ENCODE measurements at regions not wholly inside any gene's neighbourhood (a gene's known extent, or its start where the extent isn't known, plus 50 kb on each side); places are given as distances from the start of the nearest gene placed in this dataset.

DNA sequence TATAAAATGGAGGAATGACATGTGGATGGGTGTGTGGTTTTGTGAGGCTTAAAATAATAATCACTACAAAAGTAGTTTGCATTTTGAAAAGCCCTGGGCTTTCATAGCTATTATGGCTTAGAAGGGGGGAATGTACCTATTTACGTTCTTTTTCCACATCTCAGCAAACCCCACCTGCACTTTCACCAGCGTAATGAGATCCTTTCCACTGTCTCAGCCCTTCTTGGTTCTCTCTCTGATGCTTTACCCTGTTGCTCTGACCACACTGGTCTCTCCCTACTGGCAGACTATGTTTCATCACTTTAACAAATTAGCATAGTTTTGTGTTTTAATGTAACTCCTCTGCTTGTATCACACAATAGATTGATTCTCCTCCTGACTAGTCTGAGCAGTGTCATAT, 234.6 kb downstream of the DMRT2 start (continued):
- TF ChIP-seq, protein P1, sequence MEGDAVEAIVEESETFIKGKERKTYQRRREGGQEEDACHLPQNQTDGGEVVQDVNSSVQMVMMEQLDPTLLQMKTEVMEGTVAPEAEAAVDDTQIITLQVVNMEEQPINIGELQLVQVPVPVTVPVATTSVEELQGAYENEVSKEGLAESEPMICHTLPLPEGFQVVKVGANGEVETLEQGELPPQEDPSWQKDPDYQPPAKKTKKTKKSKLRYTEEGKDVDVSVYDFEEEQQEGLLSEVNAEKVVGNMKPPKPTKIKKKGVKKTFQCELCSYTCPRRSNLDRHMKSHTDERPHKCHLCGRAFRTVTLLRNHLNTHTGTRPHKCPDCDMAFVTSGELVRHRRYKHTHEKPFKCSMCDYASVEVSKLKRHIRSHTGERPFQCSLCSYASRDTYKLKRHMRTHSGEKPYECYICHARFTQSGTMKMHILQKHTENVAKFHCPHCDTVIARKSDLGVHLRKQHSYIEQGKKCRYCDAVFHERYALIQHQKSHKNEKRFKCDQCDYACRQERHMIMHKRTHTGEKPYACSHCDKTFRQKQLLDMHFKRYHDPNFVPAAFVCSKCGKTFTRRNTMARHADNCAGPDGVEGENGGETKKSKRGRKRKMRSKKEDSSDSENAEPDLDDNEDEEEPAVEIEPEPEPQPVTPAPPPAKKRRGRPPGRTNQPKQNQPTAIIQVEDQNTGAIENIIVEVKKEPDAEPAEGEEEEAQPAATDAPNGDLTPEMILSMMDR (IDR thresholded peaks at IDR 0.05; ENCODE audit: low read depth, low read length, missing input control): no peak

DNA sequence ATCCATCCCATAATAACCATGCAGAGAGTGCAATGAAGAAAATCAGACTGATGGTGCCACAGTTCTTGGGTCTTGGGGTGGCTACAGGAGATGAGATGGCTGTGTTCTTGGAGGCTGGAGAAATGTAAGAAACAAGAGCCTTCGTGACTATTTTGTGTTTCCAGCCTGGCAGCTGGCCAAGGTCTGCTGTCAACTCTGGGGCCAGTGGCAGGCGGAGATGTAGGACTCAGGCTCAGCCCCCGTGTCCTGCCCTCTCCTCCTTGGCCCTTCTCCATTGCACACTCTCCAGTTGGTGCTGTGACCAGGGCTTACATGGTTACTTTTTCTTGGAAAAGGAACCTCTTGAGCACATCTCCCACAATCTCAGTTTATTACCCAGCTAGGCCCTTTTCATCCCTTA, 235.4 kb downstream of the DMRT2 start:
- H3K9me3 ChIP-seq (ENCODE audit: control insufficient read depth in 4 of 4, low read length in 3 of 4): no peaks in the 10 kb centered on the region
- H3K9ac ChIP-seq (ENCODE audit: low read depth in 1 of 2, low read length in 2 of 2): no peak overlapping the region
- WGBS: 57% methylated on average over 3 of the region's 3 CpGs
- no peak overlapping the region for H3K4me3 ChIP-seq (ENCODE audit: low read depth in 1 of 3, low read length in 3 of 3)
- TF ChIP-seq EGR1 (IDR thresholded peaks at IDR 0.05; ENCODE audit: low read depth in 2 of 2) (no peak), RAD21 (IDR thresholded peaks at IDR 0.05) (no peak), HNF4G (IDR thresholded peaks at IDR 0.05) (no peak)
- TF ChIP-seq, protein P2, sequence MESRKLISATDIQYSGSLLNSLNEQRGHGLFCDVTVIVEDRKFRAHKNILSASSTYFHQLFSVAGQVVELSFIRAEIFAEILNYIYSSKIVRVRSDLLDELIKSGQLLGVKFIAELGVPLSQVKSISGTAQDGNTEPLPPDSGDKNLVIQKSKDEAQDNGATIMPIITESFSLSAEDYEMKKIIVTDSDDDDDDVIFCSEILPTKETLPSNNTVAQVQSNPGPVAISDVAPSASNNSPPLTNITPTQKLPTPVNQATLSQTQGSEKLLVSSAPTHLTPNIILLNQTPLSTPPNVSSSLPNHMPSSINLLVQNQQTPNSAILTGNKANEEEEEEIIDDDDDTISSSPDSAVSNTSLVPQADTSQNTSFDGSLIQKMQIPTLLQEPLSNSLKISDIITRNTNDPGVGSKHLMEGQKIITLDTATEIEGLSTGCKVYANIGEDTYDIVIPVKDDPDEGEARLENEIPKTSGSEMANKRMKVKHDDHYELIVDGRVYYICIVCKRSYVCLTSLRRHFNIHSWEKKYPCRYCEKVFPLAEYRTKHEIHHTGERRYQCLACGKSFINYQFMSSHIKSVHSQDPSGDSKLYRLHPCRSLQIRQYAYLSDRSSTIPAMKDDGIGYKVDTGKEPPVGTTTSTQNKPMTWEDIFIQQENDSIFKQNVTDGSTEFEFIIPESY (IDR thresholded peaks at IDR 0.05): no peak
- no peaks in the 10 kb centered on the region for H3K27me3 ChIP-seq (ENCODE audit: control insufficient read depth in 4 of 4, insufficient read depth in 4 of 4, low read length in 3 of 4)
- no peaks in the 10 kb centered on the region for H3K36me3 ChIP-seq (ENCODE audit: control insufficient read depth in 4 of 4, insufficient read depth in 3 of 4, low read depth in 1 of 4, low read length in 3 of 4)
- no peaks in the 10 kb centered on the region for H3K4me1 ChIP-seq (ENCODE audit: control insufficient read depth in 4 of 4, insufficient read depth in 4 of 4, low read length in 3 of 4)
- H3K27ac ChIP-seq (ENCODE audit: low read depth in 1 of 2, low read length in 2 of 2): no peak overlapping the region
- DNase-seq (ENCODE audit: low spot score): no peak

DNA sequence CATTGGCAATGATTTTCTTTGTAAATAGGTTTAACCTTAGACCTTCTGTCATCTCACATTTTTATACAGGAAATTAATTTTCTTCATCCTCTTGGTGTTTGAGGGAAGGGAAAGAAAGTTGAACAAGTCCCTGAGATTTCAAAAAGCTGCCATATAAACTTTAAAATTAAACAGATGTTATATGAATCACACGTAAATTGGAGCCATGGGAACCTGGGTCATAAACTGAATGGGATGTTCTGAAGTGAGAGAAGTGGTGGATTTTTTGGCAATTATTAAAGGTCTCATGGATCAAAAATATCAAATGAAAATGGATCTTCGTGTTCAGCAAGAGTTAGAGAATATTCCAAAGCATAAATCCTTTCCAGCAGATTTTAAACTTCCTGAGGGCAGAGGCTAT, 242.2 kb downstream of the DMRT2 start:
- TF ChIP-seq TAF1 (conservative IDR thresholded peaks at IDR 0.05) (no peak), EGR1 (IDR thresholded peaks at IDR 0.05; ENCODE audit: low read depth in 2 of 2) (no peak), GABPA (IDR thresholded peaks at IDR 0.05 in 1 of 2, conservative IDR thresholded peaks at IDR 0.05 in 1 of 2) (no peak), JUND (IDR thresholded peaks at IDR 0.05) (no peak), FOXA2 (IDR thresholded peaks at IDR 0.05) (no peak), FOXA1 (IDR thresholded peaks at IDR 0.05) (no peak), HNF4A (conservative IDR thresholded peaks at IDR 0.05) (no peak), NR2F2 (IDR thresholded peaks at IDR 0.05) (no peak), HNF4G (IDR thresholded peaks at IDR 0.05) (no peak), RXRA (IDR thresholded peaks at IDR 0.05) (no peak), SP1 (IDR thresholded peaks at IDR 0.05) (no peak), RAD21 (IDR thresholded peaks at IDR 0.05) (no peak), YY1 (IDR thresholded peaks at IDR 0.05) (no peak)
- TF ChIP-seq, protein P3, sequence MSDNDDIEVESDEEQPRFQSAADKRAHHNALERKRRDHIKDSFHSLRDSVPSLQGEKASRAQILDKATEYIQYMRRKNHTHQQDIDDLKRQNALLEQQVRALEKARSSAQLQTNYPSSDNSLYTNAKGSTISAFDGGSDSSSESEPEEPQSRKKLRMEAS (IDR thresholded peaks at IDR 0.05): no peak
- TF ChIP-seq, protein P4, sequence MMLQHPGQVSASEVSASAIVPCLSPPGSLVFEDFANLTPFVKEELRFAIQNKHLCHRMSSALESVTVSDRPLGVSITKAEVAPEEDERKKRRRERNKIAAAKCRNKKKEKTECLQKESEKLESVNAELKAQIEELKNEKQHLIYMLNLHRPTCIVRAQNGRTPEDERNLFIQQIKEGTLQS (IDR thresholded peaks at IDR 0.05): no peak
- TF ChIP-seq, protein P2 (IDR thresholded peaks at IDR 0.05): no peak
- TF ChIP-seq, protein P5, sequence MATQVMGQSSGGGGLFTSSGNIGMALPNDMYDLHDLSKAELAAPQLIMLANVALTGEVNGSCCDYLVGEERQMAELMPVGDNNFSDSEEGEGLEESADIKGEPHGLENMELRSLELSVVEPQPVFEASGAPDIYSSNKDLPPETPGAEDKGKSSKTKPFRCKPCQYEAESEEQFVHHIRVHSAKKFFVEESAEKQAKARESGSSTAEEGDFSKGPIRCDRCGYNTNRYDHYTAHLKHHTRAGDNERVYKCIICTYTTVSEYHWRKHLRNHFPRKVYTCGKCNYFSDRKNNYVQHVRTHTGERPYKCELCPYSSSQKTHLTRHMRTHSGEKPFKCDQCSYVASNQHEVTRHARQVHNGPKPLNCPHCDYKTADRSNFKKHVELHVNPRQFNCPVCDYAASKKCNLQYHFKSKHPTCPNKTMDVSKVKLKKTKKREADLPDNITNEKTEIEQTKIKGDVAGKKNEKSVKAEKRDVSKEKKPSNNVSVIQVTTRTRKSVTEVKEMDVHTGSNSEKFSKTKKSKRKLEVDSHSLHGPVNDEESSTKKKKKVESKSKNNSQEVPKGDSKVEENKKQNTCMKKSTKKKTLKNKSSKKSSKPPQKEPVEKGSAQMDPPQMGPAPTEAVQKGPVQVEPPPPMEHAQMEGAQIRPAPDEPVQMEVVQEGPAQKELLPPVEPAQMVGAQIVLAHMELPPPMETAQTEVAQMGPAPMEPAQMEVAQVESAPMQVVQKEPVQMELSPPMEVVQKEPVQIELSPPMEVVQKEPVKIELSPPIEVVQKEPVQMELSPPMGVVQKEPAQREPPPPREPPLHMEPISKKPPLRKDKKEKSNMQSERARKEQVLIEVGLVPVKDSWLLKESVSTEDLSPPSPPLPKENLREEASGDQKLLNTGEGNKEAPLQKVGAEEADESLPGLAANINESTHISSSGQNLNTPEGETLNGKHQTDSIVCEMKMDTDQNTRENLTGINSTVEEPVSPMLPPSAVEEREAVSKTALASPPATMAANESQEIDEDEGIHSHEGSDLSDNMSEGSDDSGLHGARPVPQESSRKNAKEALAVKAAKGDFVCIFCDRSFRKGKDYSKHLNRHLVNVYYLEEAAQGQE (IDR thresholded peaks at IDR 0.05): no peak
- no peaks in the 10 kb centered on the region for H3K27me3 ChIP-seq (ENCODE audit: control insufficient read depth in 4 of 4, insufficient read depth in 4 of 4, low read length in 3 of 4)
- no peak overlapping the region for H3K4me3 ChIP-seq (ENCODE audit: low read depth in 1 of 3, low read length in 3 of 3)
- no peak overlapping the region for H3K9ac ChIP-seq (ENCODE audit: low read depth in 1 of 2, low read length in 2 of 2)
- WGBS: 59% methylated on average over 2 of the region's 2 CpGs
- no peaks in the 10 kb centered on the region for H3K36me3 ChIP-seq (ENCODE audit: control insufficient read depth in 4 of 4, insufficient read depth in 3 of 4, low read depth in 1 of 4, low read length in 3 of 4)
- no peak for DNase-seq (ENCODE audit: low spot score)
- H3K4me1 ChIP-seq (ENCODE audit: control insufficient read depth in 4 of 4, insufficient read depth in 4 of 4, low read length in 3 of 4): no peaks in the 10 kb centered on the region
- H3K27ac ChIP-seq (ENCODE audit: low read depth in 1 of 2, low read length in 2 of 2): no peak overlapping the region
- H3K9me3 ChIP-seq (ENCODE audit: control insufficient read depth in 4 of 4, low read length in 3 of 4): no peaks in the 10 kb centered on the region

All from liver (tissue), 8 donors.